ENCODE measurements at regions not wholly inside any gene's neighbourhood (a gene's known extent, or its start where the extent isn't known, plus 50 kb on each side); places are given as distances from the start of the nearest gene placed in this dataset.

DNA sequence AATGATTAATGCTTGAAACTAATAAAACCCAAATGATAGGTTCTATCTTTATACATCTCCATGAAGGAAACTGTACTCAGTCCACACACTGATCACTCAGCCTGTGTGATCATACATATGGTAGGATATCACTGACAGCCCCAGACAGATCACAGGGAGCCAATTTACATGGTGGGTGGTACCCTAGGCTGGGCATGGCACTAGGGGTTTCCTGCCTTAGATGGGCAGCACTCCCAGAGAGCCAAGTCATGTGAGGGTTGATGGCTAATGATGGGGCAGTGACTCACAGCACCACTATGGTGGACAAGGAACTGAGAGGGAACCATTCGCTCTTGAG is 89.6 kb upstream of the PTPRR start:
- DNase-seq (ENCODE audit: low read depth), result peak; percentile 46

DNA sequence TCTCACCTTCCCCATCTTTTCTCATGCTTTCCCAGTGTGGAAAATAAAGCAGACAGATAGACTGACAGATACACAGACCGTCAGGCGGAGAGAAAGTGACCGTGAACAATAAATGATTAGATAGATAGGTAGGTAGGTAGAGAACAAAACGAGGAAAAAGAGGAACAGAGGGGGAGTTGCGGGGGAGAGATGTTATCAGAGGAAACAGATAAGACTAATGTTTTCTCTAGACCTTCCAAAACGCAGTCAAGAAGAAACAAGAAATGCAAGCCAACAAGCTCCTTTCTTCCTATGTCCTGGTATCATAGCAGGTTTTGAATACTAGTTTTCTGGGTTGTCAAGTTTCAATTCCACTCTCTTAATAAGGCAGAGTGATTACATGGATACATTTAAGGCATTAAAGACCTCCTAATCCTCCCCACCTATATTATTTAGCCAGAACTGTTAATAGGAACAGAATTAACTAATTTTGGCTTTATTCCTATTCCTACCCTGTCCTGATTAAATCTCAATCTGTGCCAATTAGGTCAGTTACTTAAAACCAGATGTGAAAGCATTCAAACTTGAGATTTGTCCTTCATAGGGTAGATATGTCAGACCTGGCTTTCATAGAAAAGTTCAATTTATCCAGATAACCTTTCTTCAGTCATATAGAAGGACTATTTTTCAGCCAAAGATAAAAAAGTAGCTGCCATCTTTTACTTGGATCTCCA is 89.0 kb upstream of the PTPRR start:
- no peak for DNase-seq (ENCODE audit: low read depth)

DNA sequence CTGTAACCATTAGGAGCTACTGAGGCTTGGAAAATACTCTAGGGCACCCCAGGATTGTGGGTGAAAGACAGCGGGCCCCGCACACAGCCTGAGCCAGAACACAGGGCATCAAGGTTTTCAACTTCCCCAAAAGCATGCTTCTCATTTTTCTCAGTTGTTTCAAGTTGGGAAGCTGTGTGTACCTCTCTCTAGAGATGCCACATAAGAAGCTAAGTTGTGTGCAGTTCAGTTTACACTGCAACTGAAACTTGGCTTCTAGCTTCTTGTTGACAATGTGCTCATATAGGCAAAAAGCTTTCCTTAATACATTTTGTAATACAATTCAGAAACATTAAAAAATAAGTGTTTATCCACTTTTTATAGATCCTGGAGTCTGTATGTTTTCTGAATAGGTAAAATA is 88.1 kb upstream of the PTPRR start:
- DNase-seq (ENCODE audit: low read depth), result no peak

DNA sequence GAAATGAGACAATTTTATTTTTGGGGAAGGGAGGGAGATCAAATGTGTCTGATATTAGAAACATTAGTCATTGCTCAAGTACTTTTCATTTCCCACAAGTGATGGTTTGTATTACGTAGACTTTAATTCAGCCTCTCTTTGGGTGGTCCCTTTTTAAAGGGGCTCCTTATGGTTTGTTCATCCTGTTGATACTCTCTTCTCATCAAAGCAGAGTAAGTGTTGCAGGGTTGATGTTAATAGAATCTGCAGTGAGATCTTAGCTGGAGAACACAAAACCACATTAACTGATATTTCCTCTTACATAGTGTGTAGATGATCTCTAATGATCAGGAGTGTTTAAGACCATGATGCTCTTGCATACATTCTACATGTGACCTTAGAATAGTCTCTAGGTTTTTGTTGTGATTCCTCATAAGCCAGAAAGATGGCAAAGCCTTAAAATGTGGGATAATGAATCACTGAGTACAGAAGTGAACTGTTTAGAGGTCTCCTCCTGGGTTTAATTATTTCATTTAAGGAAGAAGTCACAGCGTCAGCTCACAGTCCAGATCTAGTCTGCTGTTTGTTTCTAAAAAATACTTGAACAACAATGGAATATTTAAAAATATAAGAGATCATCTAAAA is 87.4 kb upstream of the PTPRR start:
- DNase-seq (ENCODE audit: low read depth), result no peak

DNA sequence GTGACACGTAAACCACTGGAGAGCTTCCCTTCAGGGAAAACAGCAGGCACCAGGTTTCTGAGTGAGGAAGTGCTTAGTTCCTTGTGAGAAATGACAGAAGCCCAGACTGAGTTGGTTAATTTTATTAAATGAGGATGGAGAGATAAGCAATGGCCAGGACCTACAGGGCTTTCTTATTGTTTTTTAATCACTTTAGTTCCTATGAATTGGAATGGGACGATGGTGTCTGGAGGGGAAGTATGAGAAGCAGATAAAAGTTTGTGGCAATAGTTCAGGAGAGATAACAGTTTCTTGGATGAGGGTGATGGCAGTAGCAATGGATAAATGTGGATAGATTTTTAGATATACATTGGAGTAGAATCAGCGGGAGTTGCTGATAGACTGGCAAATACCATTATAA is 86.5 kb upstream of the PTPRR start:
- no peak for DNase-seq (ENCODE audit: low read depth)

DNA sequence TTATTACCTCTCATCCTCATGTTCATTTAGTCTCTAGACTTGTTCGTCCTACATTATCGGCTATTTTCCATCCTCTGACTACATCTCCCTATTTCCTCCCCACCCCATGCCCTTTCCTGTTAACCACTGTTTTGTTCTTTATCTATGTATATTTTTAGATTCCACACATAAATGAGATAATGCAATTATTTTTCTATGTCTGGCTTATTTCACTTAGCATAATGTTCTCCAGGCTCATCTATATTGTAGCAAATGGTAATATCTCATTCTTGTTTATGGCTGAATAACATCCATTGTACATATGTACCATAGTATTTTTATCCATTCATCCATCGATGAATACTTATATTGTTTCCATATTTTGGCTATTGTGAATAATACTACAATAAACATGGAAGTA is 84.6 kb upstream of the PTPRR start:
- DNase-seq (ENCODE audit: low read depth), result no peak

DNA sequence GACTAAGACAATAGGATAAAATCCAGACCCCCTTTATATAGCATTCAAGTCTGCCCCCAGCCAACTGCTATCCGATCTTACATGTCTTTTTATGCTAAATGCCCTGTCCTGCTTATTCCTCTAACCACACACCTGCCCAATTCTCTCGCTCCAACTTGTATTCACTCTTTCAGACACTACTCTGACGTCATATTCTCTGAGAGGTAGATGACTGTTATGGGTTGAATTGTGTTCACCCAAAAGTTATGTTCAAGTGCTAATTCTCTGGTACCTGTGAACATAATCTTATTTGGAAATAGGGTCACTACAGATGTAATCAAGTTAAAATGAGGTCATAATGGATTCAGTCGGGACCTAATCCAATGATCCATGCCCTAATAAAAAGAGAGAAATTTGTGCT is 84.0 kb upstream of the PTPRR start:
- no peak for DNase-seq (ENCODE audit: low read depth)

DNA sequence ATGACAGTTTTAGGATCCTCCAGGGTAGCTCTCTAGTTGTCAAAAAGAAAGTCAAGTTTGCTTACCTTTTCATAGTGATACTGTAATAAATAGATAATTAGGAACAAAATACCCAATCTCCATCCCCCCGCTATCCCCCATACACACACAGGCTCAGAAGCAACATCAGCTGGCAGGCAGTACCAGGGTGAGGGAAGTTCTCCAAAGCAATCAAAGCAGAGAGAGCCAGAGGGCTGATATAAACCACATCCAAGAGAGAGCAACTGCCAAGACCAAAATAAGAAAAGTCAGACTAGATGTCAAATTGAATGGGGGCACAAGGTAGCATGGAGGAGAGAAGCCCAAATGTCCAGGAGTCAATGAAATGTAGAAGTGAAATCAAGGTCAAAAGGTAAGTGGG is 80.2 kb upstream of the PTPRR start:
- no peak for DNase-seq (ENCODE audit: low read depth)

DNA sequence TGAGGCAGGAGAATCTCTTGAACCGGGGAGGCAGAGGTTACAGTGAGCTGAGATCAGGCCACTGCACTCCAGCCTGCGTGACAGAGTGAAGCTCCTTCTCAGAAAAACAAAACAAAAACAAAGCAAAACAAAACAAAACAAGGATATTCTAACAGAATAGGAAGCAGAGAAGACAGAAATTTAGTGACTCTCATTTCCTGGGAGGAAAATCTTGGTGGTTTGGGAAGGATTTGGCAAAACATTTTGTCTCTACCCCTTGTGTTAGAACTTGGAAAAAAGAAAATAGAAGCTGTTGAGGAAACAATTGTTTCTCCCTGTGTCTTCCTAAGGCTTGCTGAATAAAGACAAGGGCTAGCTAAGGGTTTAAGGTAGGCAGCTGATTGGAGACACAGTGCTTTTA is 79.7 kb upstream of the PTPRR start:
- DNase-seq (ENCODE audit: low read depth), result no peak

DNA sequence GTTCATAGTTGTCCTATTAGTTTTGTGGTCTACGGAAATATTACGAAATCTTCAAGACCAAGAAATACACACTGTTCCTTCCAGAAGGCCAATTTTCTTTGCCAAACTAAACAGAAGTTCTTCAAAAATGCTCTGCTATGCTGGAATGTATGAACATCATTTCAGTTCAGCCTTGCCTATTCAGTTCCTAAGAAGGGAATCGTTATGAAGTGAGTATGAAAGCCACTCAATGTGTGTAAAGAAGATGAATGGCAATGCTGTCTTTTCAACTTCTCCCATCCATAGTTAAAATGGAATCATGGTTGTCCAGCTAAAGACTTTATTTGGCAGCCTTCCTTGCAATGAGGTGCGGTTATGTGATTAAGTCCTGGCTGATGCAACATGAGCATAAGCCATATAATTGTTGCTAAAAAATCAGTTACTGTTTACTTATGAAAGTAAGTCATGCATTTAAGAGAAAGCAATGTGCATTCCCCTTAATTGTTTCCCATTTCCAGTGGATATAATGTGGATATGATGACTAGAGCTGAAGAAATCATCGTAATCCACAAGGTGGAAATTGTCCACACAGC is 73.8 kb upstream of the PTPRR start:
- peak; percentile 7 for DNase-seq (ENCODE audit: low read depth)

DNA sequence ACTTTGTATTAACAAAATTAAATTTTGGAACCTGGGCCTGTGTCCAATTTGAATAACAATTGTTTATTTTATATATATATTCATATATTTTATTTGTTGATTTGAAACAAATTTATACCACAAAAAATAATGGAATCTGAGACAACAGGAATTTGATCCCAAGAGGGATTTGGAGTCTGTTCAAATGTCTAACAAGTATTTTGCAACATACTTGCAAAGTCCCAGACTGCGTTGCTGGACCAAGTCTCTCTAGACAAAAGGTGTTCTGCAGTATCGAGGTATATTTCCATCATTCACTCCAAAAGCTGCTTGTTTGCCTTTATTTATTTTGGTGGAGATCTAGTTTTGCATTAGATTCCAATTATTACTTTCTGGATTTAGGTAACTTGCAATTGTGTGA is 68.7 kb upstream of the PTPRR start:
- DNase-seq (ENCODE audit: low read depth), result no peak

DNA sequence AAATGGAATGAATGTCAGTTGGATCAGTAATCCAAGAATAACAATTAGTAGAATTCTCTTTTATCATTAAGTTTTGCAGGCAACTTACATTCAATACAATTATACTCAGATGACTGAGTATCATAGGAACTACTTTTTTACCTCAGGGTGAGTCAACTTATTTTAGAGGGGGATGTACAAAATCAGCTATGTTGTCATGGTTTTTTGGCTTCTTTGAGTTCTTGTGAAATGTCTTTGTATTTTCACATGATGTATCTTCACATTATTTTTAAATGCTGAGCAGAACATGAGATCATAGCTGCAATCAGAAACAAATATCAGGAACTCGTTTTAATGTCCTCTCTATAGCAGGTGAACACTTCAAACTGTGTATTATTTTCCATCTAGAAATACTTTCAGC is 65.3 kb upstream of the PTPRR start:
- DNase-seq (ENCODE audit: low read depth), result no peak

DNA sequence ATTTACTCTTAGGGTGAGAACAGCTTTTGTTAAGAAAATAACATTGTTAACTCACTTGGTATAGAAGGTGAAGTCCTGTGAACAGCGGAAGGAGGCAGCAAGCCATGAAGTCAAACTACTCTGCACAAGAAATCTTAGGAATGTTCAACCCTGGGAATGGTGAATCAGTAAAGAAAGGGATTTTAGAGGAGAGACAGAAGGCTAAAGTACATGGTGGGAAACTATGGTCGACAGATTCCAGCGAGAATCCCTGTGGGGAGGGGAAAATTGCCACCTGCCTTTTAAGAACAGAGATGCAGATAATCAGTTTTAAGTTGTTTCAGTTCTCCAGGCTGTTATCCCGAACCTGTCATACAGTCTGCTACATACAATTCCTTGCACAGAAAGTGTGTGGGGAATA is 63.2 kb upstream of the PTPRR start:
- DNase-seq (ENCODE audit: low read depth), result no peak

DNA sequence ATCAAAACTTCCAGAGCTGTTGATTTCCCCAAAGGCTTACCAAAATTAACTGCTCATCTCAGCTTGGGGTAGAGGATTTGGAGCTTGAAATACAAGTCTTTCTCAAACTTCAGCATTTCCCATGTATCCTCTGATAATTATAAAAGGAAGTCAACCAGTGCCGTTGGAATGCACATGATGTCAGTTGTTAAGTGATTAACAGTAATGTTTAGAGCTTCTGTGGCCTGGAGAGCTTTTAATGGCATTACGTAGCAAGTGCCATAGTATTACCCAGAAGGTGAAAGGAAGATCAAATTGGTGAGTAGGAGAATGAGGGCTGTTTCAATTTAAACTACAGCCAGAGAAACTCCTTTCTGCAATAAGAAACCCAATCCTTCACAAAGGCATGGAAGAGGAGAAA is 62.5 kb upstream of the PTPRR start:
- DNase-seq (ENCODE audit: low read depth), result no peak

DNA sequence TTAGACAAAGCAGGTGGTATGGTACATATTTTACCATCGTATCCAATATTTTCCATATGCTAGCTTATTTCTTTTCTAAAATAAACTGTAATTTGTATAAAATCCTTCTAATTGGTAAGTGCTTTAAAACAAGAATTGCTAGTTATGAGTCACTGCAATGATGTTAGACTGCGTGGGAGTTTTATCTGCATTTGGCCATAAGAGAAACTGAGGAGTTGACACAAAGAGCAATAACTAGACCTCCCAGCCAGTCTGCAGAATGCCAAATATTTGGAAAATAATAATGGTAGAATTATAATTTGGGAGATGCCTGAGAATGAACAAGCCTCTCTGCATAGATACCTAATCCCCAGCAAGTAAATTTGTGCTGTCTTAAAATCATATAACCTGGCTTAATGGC is 61.7 kb upstream of the PTPRR start:
- no peak for DNase-seq (ENCODE audit: low read depth)

DNA sequence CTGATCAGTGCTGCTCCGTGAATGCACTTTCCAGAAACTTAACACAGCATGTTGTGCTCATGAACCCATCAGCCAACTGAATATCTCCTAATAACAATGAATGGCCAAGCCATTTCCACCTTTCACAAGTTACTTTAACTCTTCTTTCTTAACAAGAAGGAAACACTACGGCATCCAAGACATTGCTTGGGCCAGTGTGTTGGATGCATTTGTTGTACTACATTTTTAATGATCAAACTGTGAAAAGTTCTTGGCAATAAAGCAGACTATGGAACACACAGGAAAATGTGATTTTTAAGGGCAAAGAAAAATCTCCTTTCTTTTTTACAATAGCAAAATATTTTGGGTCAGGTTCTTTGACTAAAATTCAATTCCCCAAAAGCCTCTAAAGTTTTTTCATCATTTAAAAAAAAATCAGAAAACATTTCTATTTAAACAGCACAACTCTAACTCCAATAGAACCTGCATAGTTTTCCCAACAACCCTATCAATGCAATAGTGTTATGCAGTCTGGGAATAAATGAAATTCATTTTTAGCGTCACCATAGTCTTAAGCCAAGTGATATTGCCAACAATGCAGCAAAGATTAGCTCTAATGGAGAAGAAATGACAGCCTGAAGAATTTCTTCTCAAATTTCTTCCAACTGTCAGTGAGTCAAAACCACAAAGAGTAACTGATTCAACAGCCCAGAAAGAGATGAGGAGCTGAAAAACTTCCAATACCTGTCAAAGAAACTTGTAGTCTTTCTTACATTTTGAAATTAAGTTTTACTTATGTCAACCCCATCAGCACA is 50.7 kb upstream of the PTPRR start:
- peak; percentile 57 for DNase-seq (ENCODE audit: low read depth)

Measured in HT1080 (cell line).